Stimulated activated CD8-positive, alpha-beta memory T cell treated with anti-CD3 and anti-CD28 coated beads, Interleukin-4, amount 100 ng/mL, for 1 hour (primary cell): ENCODE measurements at regions not wholly inside any gene's neighbourhood (a gene's known extent, or its start where the extent isn't known, plus 50 kb on each side); places are given as distances from the start of the nearest gene placed in this dataset.

Experiments used
- DNase-seq, 2 donors: peaks; one replicate each; pipeline ENCODE4 v3.0.0-alpha.2; 2020; ENCODE audit warnings: low read depth in 2 of 2, low spot score in 1 of 2

DNA sequence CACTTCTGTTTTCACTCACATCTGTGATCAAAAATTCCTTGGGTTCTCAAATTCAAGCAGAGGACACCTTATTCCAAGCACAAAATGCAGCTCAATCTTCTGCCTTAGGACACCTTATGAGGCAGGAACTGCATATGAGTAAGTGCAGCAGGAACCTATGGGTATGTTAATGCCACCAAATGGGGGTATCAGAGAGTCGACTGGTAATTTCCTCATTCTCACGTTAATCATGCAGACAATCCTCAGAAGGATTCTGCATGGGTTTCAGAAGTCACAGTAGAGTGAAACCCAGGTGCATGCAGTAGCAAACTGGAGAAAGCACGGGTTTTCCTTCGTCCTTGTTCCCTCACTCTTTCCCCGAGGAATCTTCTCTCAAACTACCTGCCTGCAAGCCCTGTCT, 452.8 kb downstream of the CBLN2 start:
- no peak for DNase-seq

GRCh38 chr18:72089432-72089831, 454.7 kb downstream of the CBLN2 start:
- DNase-seq, result no peak

DNA sequence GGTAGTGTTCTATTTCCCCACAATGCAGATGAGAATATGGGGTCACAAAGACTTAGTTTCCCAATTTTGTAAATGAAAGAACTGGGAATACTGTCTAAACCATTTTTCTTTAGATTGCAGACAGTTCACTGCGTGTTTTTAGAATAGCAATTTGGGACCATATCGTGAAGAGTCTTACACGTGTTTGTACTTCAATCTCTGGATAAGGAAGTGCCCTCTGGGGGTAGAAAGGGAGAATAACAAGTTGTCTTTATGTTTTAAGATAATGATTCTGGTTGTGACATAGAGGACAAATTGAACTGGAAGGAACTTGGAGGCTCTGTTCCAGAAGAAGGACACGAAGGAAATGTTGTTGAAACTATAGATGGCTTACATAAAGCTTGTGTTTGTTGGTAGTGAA, 457.7 kb downstream of the CBLN2 start:
- DNase-seq, result no peak

DNA sequence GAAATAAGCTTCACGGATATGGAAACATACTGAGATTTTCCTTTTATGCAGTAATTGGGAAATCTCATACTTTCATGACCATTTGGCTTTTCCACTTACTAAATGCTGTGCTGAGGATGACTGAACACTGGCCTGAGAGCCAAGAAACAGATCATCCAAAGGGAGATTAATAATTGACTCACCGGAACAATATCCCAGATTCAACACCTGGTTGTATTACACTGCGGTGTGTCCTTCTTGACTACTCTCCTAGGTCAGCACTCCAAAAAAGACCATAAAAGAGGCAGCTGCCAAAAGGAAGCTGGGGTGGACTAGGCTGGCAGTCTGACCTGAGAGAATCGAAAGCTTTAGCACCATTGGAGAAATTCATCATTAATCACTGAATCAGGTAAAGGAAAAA, 469.1 kb downstream of the CBLN2 start:
- no peak for DNase-seq

DNA sequence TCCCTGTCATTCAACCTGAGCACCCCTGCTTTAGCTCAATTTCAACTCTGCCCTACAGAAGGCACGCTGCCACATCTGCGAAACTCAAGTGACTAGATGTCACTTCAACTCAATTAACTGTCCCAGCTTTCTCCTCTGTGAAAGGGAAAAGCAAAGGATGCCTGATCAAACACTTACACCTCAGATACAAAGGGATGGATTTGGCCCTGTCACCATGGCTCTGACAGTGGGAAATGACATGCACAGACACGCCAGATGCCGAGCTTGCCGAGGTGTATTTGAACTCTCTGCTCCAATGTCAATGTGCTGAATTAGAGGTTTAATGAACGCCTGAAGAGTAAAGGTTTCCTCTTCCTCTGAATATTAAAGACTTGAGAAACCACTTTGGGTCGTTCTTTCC, 481.1 kb downstream of the CBLN2 start:
- DNase-seq, result no peak

- DNase-seq, result no peak
Measured at GRCh38 chr18:72058851-72059250, 485.3 kb downstream of the CBLN2 start.

- no peak for DNase-seq
Measured at GRCh38 chr18:72056171-72056570, 488.0 kb downstream of the CBLN2 start.

GRCh38 chr18:72041313-72042032, 502.7 kb downstream of the CBLN2 start:
- DNase-seq, result no peak

DNA sequence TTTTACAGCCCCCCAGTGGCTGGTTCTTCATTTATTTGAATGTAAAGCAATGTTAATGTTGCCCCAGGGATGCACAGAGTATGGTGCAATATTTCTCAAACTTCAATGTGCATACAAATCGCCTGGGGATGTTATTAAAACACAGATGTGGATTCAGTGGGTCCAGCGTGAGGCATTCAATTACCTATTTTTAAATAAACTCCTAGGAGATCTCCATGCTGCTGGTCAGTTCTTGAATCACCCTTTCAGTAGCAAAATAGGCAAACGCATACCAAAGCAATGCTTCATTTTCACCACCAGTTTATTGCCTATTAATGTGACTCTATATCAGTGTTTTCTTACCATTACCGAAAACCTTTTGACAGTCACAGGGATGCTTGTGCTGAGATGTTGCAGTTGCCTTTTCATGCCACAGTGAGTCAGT, 530.7 kb downstream of the CBLN2 start:
- DNase-seq, result no peak

- DNase-seq, result no peak
Measured at GRCh38 chr18:71998547-71999097, 545.5 kb downstream of the CBLN2 start.

DNA sequence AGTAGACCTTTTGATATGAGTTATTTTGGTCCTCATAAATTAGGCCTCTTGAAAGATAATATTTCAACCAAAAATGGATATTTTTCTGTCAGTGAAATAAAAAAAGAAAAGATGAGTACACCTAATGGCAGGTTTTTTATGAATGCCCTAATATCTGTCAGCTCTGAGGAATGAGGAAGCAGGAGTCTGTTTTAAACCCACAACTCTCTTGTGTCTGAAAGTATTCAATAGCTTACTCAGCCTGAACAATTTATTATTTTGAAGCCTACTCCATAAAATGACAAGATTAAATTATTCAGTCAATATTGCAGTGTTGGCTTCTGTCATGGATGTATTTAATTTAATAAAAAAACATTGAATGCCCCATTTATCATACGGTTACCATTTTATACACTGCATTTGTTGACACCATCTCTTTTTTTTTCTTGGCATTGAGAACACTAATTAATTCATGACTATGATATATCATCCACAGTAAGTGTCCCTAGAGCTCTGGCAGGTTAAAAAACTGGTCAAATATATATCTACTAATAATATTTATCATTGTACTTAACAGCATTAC, 548.2 kb downstream of the CBLN2 start:
- DNase-seq, result no peak

DNA sequence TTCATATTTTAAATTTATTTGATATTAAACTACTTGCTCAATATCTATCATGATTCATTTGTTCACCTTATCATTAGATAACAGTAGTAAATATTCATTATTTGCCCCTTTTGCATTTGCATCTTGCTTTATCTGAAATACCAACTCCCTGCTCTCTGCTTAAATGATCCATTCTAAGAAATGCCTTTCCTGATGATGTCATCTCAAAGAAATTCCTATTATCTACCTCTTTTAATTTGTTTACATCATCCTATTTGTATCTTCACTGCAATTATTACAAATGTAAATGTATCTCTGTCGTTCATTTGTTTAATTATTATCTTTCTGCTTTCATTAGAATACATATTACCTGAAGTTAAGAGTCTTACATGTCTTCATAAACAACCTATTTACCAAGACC, 549.9 kb downstream of the CBLN2 start:
- no peak for DNase-seq

DNA sequence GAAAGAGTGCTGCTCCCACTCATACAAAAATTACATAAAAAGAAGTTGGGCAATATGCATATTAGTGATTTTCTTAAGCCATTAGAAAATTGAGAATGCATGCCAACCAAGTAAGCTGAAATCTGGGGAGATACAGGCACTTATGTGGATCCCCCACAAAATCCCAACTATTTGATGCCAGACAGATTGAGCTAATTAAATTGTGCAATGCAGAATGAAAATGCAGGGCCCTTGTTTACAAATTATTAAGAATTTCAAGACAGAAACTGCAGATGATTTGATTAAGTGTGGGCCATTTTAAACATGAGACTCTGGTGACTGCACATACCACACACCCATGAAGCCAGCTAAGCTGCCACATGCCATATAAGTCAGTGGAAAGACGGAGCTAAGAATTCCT, 554.5 kb downstream of the CBLN2 start:
- DNase-seq, result no peak

- DNase-seq, result no peak
Measured at GRCh38 chr18:71986351-71987050, 557.6 kb downstream of the CBLN2 start.

DNA sequence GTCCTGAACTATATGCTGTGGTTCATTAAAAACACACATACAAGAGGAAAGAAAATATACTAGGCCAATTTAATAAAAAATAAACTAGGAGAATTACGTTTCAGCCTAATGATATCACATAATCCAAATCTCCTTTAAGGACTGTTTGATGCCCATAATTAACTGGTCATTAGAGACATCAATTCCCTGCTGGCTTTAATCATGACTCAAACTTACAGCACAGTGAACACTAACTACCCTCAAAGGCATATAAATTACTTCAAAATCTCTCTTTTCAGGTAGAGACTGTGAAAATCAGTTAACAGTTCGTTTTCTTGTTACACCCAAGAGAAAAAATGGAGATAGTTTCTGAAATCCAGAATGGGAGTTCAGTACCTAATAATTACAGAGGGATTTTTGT, 567.4 kb downstream of the CBLN2 start:
- DNase-seq, result no peak

DNA sequence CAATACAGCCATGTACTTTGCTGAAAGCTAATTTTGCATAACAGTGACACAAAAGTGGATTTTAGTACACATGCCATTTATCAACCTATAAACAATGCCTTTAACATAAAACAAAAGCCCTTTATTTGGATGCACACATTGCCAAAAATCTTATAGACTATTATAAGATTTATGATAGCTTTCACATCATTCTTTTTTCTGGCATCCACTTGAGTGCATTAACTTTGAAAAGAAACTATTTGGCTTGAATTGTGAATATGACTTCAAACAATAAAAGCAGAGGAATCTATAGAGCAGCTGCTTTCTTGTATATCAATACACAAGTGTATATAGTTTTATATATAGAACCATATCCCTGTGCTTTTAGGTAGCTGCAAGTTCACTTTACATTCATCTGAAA, 577.4 kb downstream of the CBLN2 start:
- no peak for DNase-seq

DNA sequence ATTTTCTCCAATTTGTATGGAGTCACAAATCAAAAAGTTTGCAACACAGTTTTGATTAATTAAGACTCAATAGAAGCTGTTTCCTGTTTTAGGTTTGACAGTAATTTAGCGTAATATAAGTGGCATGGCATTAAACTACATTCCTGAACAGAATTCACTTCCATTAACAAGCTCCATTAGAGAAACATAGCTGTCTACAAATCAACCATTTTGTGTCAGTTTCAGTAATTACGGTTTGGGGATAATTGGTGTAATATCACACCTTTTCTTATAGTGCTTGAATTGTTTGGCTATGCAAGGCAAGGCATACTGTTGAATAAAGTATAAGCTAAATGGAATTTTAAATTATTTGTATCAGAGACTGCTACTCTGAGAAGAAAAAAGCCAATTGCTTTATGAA, 585.5 kb downstream of the CBLN2 start:
- DNase-seq, result no peak

DNA sequence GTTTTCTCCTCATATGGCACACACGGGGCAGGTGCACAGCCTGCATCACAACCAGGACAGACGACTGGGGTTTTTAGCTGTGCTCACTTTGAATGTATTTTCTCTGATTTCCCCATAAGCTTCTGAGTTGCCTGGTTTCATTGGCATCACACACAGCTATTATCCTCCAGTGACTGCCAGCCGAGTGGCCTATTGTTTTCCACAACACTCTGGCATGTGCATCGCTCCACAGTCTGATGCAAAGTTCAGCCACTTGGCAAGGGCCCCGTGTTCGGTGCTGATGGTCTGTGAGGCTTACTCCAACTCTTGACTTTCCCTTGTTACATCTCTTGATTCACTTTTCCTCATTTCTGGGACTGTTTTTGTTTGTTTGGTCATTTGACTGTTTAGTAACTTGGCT, 593.1 kb downstream of the CBLN2 start:
- DNase-seq, result no peak

DNA sequence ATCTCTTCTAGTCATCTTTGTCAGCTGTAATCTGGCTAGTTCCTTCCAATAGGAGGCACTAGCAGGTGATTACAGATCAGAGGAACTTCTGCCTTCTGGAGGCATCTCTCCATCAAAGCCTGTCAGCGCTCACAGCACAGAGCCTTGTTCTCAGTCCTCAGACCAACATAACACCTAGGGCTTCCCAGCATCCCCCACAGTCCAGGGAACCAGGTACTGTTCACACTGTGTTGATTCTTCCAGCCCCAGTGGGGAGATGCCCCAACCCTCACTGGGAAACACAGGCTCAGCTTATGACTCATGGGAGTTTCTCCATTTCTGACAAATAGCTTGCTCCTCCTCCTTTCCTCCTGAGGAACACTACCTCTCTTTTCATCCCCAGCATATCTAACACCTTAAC, 601.7 kb downstream of the CBLN2 start:
- DNase-seq, result no peak

GRCh38 chr18:71939483-71939882, 604.7 kb downstream of the CBLN2 start:
- no peak for DNase-seq

DNA sequence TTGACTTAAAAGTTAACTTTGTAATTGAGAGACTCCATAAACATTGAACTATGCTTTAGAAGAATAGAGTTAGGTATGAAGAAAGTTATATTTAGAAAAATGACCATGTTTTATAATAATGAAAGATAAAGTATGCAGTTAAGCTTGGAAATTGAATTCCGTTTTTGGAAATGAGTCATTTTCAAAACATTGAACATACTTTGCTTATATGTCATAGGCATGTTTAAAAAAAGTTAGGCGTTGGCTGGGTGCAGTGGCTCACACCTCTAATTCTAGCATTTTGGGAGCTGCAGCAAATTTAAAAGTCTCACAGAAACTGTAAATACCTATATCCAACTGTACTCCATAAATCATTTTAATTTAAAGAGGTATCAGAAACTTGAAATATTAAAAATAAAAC, 607.4 kb downstream of the CBLN2 start:
- DNase-seq, result no peak

GRCh38 chr18:71919211-71919610, 624.9 kb downstream of the CBLN2 start:
- no peak for DNase-seq
